Smooth muscle cell (in vitro differentiated cells): ENCODE measurements at regions not wholly inside any gene's neighbourhood (a gene's known extent, or its start where the extent isn't known, plus 50 kb on each side); places are given as distances from the start of the nearest gene placed in this dataset.

Experiments
- DNase-seq: peaks from one replicate; lab custom pipeline; 2025; ENCODE audit not compliant: unreplicated experiment; lab: John Stamatoyannopoulos, UW
- H2AFZ ChIP-seq: fragments of 200-600 bp; sonication (generic); 2 replicates; pipeline ENCODE4 v1.6.0; 2016; ENCODE audit warnings: antibody characterized with exemption, low read depth, mild to moderate bottlenecking
- H3F3A ChIP-seq: fragments of 200-600 bp; sonication (generic); 2 replicates; pipeline ENCODE4 v1.6.0; 2017; ENCODE audit warnings: antibody characterized with exemption, low read depth
- H3K27ac ChIP-seq: fragments of 200-600 bp; sonication (generic); 2 replicates; pipeline ENCODE4 v1.5.1; 2016; ENCODE audit warnings: low read depth, mild to moderate bottlenecking
- H3K27me3 ChIP-seq: fragments of 200-600 bp; sonication (generic); 2 replicates; pipeline ENCODE4 v1.6.1; 2016; ENCODE audit warnings: low read depth, mild to moderate bottlenecking
- H3K36me3 ChIP-seq: fragments of 200-600 bp; sonication (generic); 2 replicates; pipeline ENCODE4 v1.5.1; 2016; ENCODE audit warnings: low read depth
- H3K4me1 ChIP-seq: fragments of 200-600 bp; sonication (generic); 2 replicates; pipeline ENCODE4 v1.5.1; 2016; ENCODE audit warnings: low read depth
- H3K4me2 ChIP-seq: fragments of 200-600 bp; sonication (generic); 2 replicates; pipeline ENCODE4 v1.6.0; 2016; ENCODE audit warnings: mild to moderate bottlenecking
- H3K4me3 ChIP-seq: fragments of 200-600 bp; sonication (generic); 2 replicates; pipeline ENCODE4 v1.5.1; 2016; ENCODE audit warnings: mild to moderate bottlenecking
- H3K79me2 ChIP-seq: fragments of 200-600 bp; sonication (generic); 2 replicates; pipeline ENCODE4 v1.6.0; 2016; ENCODE audit warnings: low read depth, mild to moderate bottlenecking
- H3K9ac ChIP-seq: fragments of 200-600 bp; sonication (generic); 2 replicates; pipeline ENCODE4 v1.6.0; 2016; ENCODE audit warnings: low read depth
- H3K9me3 ChIP-seq: fragments of 200-600 bp; sonication (generic); replicated peaks from 2 replicates; pipeline ENCODE4 v1.5.1; 2016; ENCODE audit warnings: low read depth
- H4K20me1 ChIP-seq: fragments of 200-600 bp; sonication (generic); 2 replicates; pipeline ENCODE4 v1.6.0; 2016; ENCODE audit warnings: low read depth
- CTCF ChIP-seq: fragments of 200-600 bp; sonication (generic); IDR thresholded peaks from 2 replicates; pipeline ENCODE4 v1.5.1; 2017; ENCODE audit warnings: borderline replicate concordance, mild to moderate bottlenecking, antibody characterized with exemption; ENCODE audit not compliant: insufficient read depth, poor library complexity, severe bottlenecking
- WGBS: methylation state at CpG from one replicate; pipeline ENCODE4 v1.1.7; 2016; ENCODE audit warnings: low lambda C conversion rate; 5-methylcytosine and 5-hydroxymethylcytosine counted together

- H4K20me1 ChIP-seq = no peaks in the 10 kb centered on the region
- no peaks in the 10 kb centered on the region for H3F3A ChIP-seq
- peaks cover 4% of the 10 kb centered on the region for H3K9me3 ChIP-seq
- no peak for TF ChIP-seq CTCF
- no peaks in the 10 kb centered on the region for H3K4me1 ChIP-seq
- no peak overlapping the region for H2AFZ ChIP-seq
- DNase-seq = no peak
- no peak overlapping the region for H3K27ac ChIP-seq
- H3K36me3 ChIP-seq = no peaks in the 10 kb centered on the region
- H3K27me3 ChIP-seq = no peaks in the 10 kb centered on the region
- no peak overlapping the region for H3K4me2 ChIP-seq
- no peak overlapping the region for H3K4me3 ChIP-seq
- H3K79me2 ChIP-seq = no peaks in the 10 kb centered on the region
- WGBS = 98% methylated on average over 3 of the region's 3 CpGs
- H3K9ac ChIP-seq = no peak overlapping the region
Observed at GRCh38 chr10:121015916-121016315, 164.8 kb downstream of the WDR11 start.

DNA sequence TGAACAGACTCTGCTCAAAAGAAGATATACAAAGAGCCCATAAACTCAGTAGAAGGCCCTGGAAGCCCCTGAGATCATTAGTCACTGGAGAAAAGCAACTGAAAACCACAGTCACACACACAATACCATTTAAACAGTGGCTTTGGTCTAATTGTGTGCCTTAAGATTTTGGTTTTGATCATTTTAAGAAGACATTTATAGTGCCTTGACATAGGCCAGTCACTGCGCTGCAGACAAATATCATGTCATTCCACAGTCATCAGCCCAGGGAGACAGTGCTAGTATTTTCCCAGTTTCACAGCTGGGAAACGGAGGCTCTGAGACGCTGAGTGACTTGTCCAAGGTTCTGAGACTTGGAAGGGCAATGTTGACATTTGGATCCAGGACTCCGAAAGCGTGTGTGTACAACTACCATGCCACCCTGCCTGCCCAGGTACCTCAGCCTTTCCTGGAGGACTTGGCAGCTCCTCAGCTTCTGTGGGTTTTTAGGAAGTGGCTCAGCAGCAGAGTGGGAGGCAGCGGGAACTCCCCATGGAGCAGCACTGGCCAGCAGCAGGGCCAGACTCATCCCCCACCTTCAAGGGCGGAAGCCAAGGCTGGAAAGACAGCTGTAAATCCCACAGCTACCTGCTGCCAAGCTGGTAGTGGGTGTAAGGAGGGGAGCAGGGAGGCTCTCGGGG is 173.9 kb downstream of the WDR11 start:
- H3K4me3 ChIP-seq = no peak overlapping the region
- peaks cover 5% of the 10 kb centered on the region for H3F3A ChIP-seq
- no peaks in the 10 kb centered on the region for H3K79me2 ChIP-seq
- H3K27ac ChIP-seq = peak overlapping the region; percentile 17
- H3K9me3 ChIP-seq = no peaks in the 10 kb centered on the region
- H3K4me2 ChIP-seq = peak overlapping the region; percentile 1
- no peaks in the 10 kb centered on the region for H4K20me1 ChIP-seq
- no peaks in the 10 kb centered on the region for H3K27me3 ChIP-seq
- H3K36me3 ChIP-seq = no peaks in the 10 kb centered on the region
- H2AFZ ChIP-seq = no peak overlapping the region
- peaks cover 3% of the 10 kb centered on the region for H3K4me1 ChIP-seq
- no peak for DNase-seq
- WGBS = 54% methylated on average over 8 of the region's 8 CpGs
- no peak overlapping the region for H3K9ac ChIP-seq
- TF ChIP-seq CTCF = no peak

DNA sequence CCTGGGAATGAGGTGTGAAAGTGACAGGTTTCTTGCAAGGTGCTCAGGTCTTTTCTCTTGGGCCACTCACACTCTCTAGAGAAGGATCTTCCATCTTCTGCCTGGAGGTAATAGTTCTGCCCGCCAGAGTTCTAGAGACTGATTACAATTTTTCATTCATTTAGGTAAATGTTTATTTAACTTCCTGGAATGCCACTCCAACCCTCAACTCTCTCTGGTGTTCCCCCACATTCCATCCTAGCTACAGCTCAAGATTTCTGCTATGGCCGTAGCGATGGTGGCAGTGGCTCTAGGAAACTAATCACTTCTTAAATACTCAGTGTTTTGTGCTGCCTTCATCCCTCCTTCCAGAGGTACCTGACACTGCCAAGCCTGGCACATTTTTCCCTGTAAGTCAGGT is 174.6 kb downstream of the WDR11 start:
- Histone ChIP-seq H3K27me3 (no peaks in the 10 kb centered on the region), H3K4me2 (no peak overlapping the region), H3K79me2 (no peaks in the 10 kb centered on the region), H2AFZ (no peak overlapping the region), H4K20me1 (no peaks in the 10 kb centered on the region), H3K36me3 (no peaks in the 10 kb centered on the region), H3K9me3 (no peaks in the 10 kb centered on the region), H3K27ac (no peak overlapping the region), H3K4me1 (peaks cover 3% of the 10 kb centered on the region), H3K4me3 (no peak overlapping the region), H3K9ac (no peak overlapping the region), H3F3A (peaks cover 5% of the 10 kb centered on the region)
- no peak for TF ChIP-seq CTCF
- no peak for DNase-seq
- WGBS = 92% methylated on average over 3 of the region's 3 CpGs

DNA sequence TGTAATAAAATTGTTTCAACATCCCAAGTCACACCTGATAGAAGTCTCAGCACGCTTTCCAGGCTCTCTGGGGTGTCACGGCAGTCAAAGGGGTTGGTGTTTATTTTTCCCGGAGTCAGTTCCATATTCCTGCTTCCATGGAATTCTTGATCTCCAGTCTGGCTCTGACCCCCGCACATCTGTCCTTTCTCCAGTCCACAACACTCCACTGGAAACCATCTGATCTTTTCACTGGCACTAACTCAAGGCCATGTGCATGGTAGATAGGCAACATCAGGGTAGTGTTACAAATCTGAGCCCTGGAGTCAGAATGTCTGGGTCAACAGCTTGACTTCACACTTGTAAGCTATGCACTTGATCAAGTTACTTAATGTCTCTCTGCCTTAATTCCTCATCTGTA is 176.2 kb downstream of the WDR11 start:
- Histone ChIP-seq H3K9ac (no peak overlapping the region), H3K36me3 (no peaks in the 10 kb centered on the region), H3K4me1 (peaks cover 3% of the 10 kb centered on the region), H3K4me3 (no peak overlapping the region), H3K4me2 (no peak overlapping the region), H3K27me3 (no peaks in the 10 kb centered on the region), H3K9me3 (no peaks in the 10 kb centered on the region), H3K27ac (no peak overlapping the region), H4K20me1 (no peaks in the 10 kb centered on the region), H2AFZ (no peak overlapping the region), H3K79me2 (no peaks in the 10 kb centered on the region), H3F3A (peaks cover 5% of the 10 kb centered on the region)
- TF ChIP-seq CTCF = no peak
- DNase-seq = no peak
- 29% methylated on average over 4 of the region's 4 CpGs for WGBS
